Endothelial cell of umbilical vein (primary cell): ENCODE measurements at regions not wholly inside any gene's neighbourhood (a gene's known extent, or its start where the extent isn't known, plus 50 kb on each side); places are given as distances from the start of the nearest gene placed in this dataset.
"Not testable (repeated sequence)": the region's sequence is repeated elsewhere in the genome, so short reads cannot be mapped to it uniquely, and the experiment has no call there.

Source experiments
- POLR2A ChIP-seq: IDR thresholded peaks from 2 replicates; pipeline ENCODE4 v1.6.1; 2012; ENCODE audit warnings: low read depth, mild to moderate bottlenecking, control low read depth, low read length
- POLR2AphosphoS5 ChIP-seq: IDR thresholded peaks from 2 replicates; pipeline ENCODE4 v1.6.1; 2012; ENCODE audit warnings: low read depth, mild to moderate bottlenecking, control low read depth, low read length, moderate library complexity; ENCODE audit not compliant: insufficient read depth
- TF ChIP-seq, protein P1 (sequence below), 2 donors: IDR thresholded peaks; 1 replicate in 1 of 2; 2 replicates in 1 of 2; pipeline ENCODE4 v1.5.1; 2011; ENCODE audit warnings: low read length in 2 of 2, mild to moderate bottlenecking in 2 of 2, moderate library complexity in 2 of 2, control low read depth in 1 of 2, inconsistent platforms in 1 of 2, low read depth in 1 of 2; ENCODE audit not compliant: insufficient read depth in 1 of 2; ENCODE audit errors: extremely low read depth in 1 of 2

- TF ChIP-seq, protein P1, sequence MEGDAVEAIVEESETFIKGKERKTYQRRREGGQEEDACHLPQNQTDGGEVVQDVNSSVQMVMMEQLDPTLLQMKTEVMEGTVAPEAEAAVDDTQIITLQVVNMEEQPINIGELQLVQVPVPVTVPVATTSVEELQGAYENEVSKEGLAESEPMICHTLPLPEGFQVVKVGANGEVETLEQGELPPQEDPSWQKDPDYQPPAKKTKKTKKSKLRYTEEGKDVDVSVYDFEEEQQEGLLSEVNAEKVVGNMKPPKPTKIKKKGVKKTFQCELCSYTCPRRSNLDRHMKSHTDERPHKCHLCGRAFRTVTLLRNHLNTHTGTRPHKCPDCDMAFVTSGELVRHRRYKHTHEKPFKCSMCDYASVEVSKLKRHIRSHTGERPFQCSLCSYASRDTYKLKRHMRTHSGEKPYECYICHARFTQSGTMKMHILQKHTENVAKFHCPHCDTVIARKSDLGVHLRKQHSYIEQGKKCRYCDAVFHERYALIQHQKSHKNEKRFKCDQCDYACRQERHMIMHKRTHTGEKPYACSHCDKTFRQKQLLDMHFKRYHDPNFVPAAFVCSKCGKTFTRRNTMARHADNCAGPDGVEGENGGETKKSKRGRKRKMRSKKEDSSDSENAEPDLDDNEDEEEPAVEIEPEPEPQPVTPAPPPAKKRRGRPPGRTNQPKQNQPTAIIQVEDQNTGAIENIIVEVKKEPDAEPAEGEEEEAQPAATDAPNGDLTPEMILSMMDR (IDR thresholded peaks at IDR 0.05; ENCODE audit: extremely low read depth in 1 of 2, insufficient read depth in 1 of 2, low read depth in 1 of 2, low read length in 2 of 2), result not testable (repeated sequence)
- TF ChIP-seq POLR2A, POLR2AphosphoS5: not testable (repeated sequence)
These were observed 261.5 kb downstream of the VAPA start for GRCh38 chr18:10175333-10175732.
